MCF 10A (cell line): ENCODE measurements at regions not wholly inside any gene's neighbourhood (a gene's known extent, or its start where the extent isn't known, plus 50 kb on each side); places are given as distances from the start of the nearest gene placed in this dataset.
"Not testable (repeated sequence)": the region's sequence is repeated elsewhere in the genome, so short reads cannot be mapped to it uniquely, and the experiment has no call there.

Experiments
- BruUV-seq: library from RNA; stranded (reverse); fragments of 400-500 nt; replicated peaks from 2 replicates; lab custom pipeline; 2021; lab: Mats Ljungman, UMichigan
- CTCF ChIA-PET: fragments of 300-600 bp; sonication (Branson Sonifier 250); formaldehyde crosslinking; extraction: SDS; loops from one replicate; lab custom pipeline; 2021; ENCODE audit warnings: antibody characterized with exemption, inconsistent platforms; lab: Yijun Ruan, JAX
- POLR2A ChIA-PET: fragments of 300-600, 350-650 bp; sonication (Branson Sonifier 250); formaldehyde crosslinking; extraction: SDS; loops from one replicate; lab custom pipeline; 2020; ENCODE audit warnings: antibody characterized with exemption, inconsistent platforms; lab: Yijun Ruan, JAX
- DNase-seq: peaks from one replicate; pipeline ENCODE4 v3.0.0-alpha.2; 2018; ENCODE audit not compliant: unreplicated experiment
- H3K27ac Mint-ChIP-seq: one replicate; pipeline ENCODE4 v1.8.0; 2022; ENCODE audit warnings: mild to moderate bottlenecking, low read depth, mixed read lengths; ENCODE audit not compliant: unreplicated experiment
- H3K27me3 Mint-ChIP-seq: one replicate; pipeline ENCODE4 v1.8.0; 2022; ENCODE audit warnings: mixed read lengths; ENCODE audit not compliant: insufficient read depth, unreplicated experiment
- H3K36me3 Mint-ChIP-seq: one replicate; pipeline ENCODE4 v1.8.0; 2022; ENCODE audit warnings: mild to moderate bottlenecking, moderate library complexity, mixed read lengths; ENCODE audit not compliant: insufficient read depth, unreplicated experiment
- H3K4me1 Mint-ChIP-seq: one replicate; pipeline ENCODE4 v1.8.0; 2022; ENCODE audit warnings: mixed read lengths; ENCODE audit not compliant: insufficient read depth, unreplicated experiment
- H3K4me3 Mint-ChIP-seq: one replicate; pipeline ENCODE4 v1.8.0; 2022; ENCODE audit warnings: mild to moderate bottlenecking, moderate library complexity, mixed read lengths; ENCODE audit not compliant: unreplicated experiment
- H3K9me3 Mint-ChIP-seq: one replicate; pipeline ENCODE4 v1.8.0; 2022; ENCODE audit warnings: mixed read lengths; ENCODE audit not compliant: unreplicated experiment
- CTCF ChIP-seq: fragments of 200-600 bp; IDR thresholded peaks from one replicate; pipeline ENCODE4 v1.8.0; 2022; ENCODE audit warnings: antibody characterized with exemption, mild to moderate bottlenecking; ENCODE audit not compliant: unreplicated experiment
- intact Hi-C: fragments of 100-400 bp; cut with micrococcal nuclease; formaldehyde crosslinking; loops from 2 replicates; pipeline ENCODE4 v1.14.1; 2022

- CTCF ChIA-PET = interaction anchor here (0.6 to 1.0 kb wide), 3 partner anchors 30 to 555 kb away, joined by 3 read pairs; no protein-coding TSS in a partner anchor
- intact Hi-C loops = no loop called here
- no peaks in the 10 kb centered on the region for H3K9me3 Mint-ChIP-seq
These were observed 88.8 kb upstream of the TRPC7 start for GRCh38 chr5:136453986-136454758.

GRCh38 chr5:136453199-136453598, 87.9 kb upstream of the TRPC7 start:
- Mint-ChIP-seq H3K36me3 (no peaks in the 10 kb centered on the region), H3K27ac (no peak overlapping the region), H3K4me1 (no peaks in the 10 kb centered on the region), H3K9me3 (no peaks in the 10 kb centered on the region), H3K4me3 (no peak overlapping the region), H3K27me3 (peaks cover 21% of the 10 kb centered on the region)
- BruUV-seq = no TSS peak
- TF ChIP-seq CTCF = no peak
- POLR2A ChIA-PET = no interaction called here
- intact Hi-C loops = no loop called here
- no peak for DNase-seq
- CTCF ChIA-PET = interaction anchor here (0.9 kb wide), 1 partner anchor 29 kb away, joined by 3 read pairs; no protein-coding TSS in a partner anchor

More at GRCh38 chr5:136453986-136454758, 88.8 kb upstream of the TRPC7 start:
- BruUV-seq = no TSS peak
- H3K27ac Mint-ChIP-seq = no peak overlapping the region
- H3K27me3 Mint-ChIP-seq = peaks cover 12% of the 10 kb centered on the region
- POLR2A ChIA-PET = no interaction called here
- no peak overlapping the region for H3K4me3 Mint-ChIP-seq
- H3K36me3 Mint-ChIP-seq = no peaks in the 10 kb centered on the region
- TF ChIP-seq CTCF = no peak
- no peak for DNase-seq
- no peaks in the 10 kb centered on the region for H3K4me1 Mint-ChIP-seq

GRCh38 chr5:136447576-136447975, 82.2 kb upstream of the TRPC7 start:
- BruUV-seq, H3K36me3 Mint-ChIP-seq, H3K27ac Mint-ChIP-seq, DNase-seq, intact Hi-C loops, H3K4me1 Mint-ChIP-seq, H3K4me3 Mint-ChIP-seq, H3K9me3 Mint-ChIP-seq: not testable (repeated sequence)
- peaks cover 29% of the 10 kb centered on the region for H3K27me3 Mint-ChIP-seq
- ChIA-PET POLR2A (interaction anchor here (0.7 kb wide), 1 partner anchor 608 kb away, joined by 4 read pairs; no protein-coding TSS in a partner anchor), CTCF (interaction anchor here (0.6 kb wide), 1 partner anchor 368 kb away, joined by 3 read pairs; no protein-coding TSS in a partner anchor)

GRCh38 chr5:136446565-136446964, 81.2 kb upstream of the TRPC7 start:
- Mint-ChIP-seq H3K9me3 (peaks cover 8% of the 10 kb centered on the region), H3K4me1 (no peaks in the 10 kb centered on the region), H3K27ac (no peak overlapping the region), H3K4me3 (no peak overlapping the region), H3K36me3 (no peaks in the 10 kb centered on the region), H3K27me3 (peaks cover 29% of the 10 kb centered on the region)
- ChIA-PET POLR2A (no interaction called here), CTCF (no interaction called here)
- BruUV-seq = no TSS peak
- intact Hi-C loops = no loop called here
- DNase-seq = no peak
- TF ChIP-seq CTCF = no peak

- H3K27me3 Mint-ChIP-seq = peaks cover 35% of the 10 kb centered on the region
- CTCF ChIA-PET = interaction anchor here (1.2 kb wide), 1 partner anchor 195 kb away, joined by 3 read pairs; no protein-coding TSS in a partner anchor
- POLR2A ChIA-PET, H3K4me3 Mint-ChIP-seq, H3K4me1 Mint-ChIP-seq, H3K36me3 Mint-ChIP-seq, BruUV-seq, H3K27ac Mint-ChIP-seq, H3K9me3 Mint-ChIP-seq, intact Hi-C loops, DNase-seq: not testable (repeated sequence)
These were observed 78.8 kb upstream of the TRPC7 start for GRCh38 chr5:136444099-136444498.
